ENCODE measurements at regions not wholly inside any gene's neighbourhood (a gene's known extent, or its start where the extent isn't known, plus 50 kb on each side); places are given as distances from the start of the nearest gene placed in this dataset.

DNA sequence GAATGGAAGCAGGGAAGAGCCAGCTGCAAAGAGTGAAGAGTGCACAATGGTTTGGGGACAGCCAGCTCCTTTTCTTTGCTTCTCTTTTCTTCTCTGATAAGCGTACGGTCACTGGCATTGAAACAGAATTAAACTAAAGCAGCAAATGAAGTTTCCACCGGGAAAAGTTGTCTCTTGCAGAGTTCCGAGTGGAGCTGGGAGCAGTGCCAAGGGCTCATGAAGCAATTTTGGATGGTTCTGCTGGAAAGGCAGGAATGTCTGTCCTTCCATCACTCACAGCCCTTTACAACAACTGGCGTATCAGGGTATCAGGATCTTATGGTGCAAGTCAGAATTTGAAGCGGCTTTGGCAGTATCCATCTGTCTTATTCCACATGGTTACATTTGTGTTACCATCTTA is 1042.9 kb downstream of the NTRK3 start:
- no peak overlapping the region for H3K27ac ChIP-seq (replicated peaks)
- no peak for DNase-seq (ENCODE audit: low read depth in 1 of 2, low spot score in 1 of 2)
- H3K4me3 ChIP-seq (replicated peaks; ENCODE audit: insufficient read depth, low read length) = no peak overlapping the region
- no peaks in the 10 kb centered on the region for H3K27me3 ChIP-seq (ENCODE audit: insufficient read depth, poor library complexity, severe bottlenecking)
- TF ChIP-seq, protein P1, sequence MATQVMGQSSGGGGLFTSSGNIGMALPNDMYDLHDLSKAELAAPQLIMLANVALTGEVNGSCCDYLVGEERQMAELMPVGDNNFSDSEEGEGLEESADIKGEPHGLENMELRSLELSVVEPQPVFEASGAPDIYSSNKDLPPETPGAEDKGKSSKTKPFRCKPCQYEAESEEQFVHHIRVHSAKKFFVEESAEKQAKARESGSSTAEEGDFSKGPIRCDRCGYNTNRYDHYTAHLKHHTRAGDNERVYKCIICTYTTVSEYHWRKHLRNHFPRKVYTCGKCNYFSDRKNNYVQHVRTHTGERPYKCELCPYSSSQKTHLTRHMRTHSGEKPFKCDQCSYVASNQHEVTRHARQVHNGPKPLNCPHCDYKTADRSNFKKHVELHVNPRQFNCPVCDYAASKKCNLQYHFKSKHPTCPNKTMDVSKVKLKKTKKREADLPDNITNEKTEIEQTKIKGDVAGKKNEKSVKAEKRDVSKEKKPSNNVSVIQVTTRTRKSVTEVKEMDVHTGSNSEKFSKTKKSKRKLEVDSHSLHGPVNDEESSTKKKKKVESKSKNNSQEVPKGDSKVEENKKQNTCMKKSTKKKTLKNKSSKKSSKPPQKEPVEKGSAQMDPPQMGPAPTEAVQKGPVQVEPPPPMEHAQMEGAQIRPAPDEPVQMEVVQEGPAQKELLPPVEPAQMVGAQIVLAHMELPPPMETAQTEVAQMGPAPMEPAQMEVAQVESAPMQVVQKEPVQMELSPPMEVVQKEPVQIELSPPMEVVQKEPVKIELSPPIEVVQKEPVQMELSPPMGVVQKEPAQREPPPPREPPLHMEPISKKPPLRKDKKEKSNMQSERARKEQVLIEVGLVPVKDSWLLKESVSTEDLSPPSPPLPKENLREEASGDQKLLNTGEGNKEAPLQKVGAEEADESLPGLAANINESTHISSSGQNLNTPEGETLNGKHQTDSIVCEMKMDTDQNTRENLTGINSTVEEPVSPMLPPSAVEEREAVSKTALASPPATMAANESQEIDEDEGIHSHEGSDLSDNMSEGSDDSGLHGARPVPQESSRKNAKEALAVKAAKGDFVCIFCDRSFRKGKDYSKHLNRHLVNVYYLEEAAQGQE (IDR thresholded peaks at IDR 0.05; ENCODE audit: insufficient replicate concordance, low read depth) = no peak
- TF ChIP-seq GABPA (IDR thresholded peaks at IDR 0.05; ENCODE audit: low read depth) = no peak

DNA sequence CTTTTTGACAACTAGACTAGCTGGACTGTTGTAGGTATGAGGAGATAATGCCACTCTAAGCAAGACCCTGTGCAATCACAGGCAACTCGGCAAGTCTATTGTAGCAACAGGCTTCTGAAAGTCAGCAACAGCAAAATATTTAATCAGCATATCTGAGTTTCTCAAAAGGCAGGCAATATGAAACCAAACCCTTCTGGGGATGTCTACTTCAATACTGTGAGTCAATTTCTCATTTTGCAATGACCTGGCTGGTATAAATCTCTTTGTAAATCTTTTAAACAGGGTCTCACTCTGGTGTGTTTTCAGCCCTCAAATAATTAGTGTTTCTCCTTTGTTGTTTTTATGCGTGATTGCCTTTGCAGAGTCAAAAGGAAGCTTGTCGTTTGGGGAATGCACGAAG is 1044.5 kb downstream of the NTRK3 start:
- DNase-seq (ENCODE audit: low read depth in 1 of 2, low spot score in 1 of 2) = no peak
- H3K4me3 ChIP-seq (replicated peaks; ENCODE audit: insufficient read depth, low read length) = no peak overlapping the region
- H3K27me3 ChIP-seq (ENCODE audit: insufficient read depth, poor library complexity, severe bottlenecking) = no peaks in the 10 kb centered on the region
- no peak overlapping the region for H3K27ac ChIP-seq (replicated peaks)
- TF ChIP-seq, protein P1 (IDR thresholded peaks at IDR 0.05; ENCODE audit: insufficient replicate concordance, low read depth) = no peak

DNA sequence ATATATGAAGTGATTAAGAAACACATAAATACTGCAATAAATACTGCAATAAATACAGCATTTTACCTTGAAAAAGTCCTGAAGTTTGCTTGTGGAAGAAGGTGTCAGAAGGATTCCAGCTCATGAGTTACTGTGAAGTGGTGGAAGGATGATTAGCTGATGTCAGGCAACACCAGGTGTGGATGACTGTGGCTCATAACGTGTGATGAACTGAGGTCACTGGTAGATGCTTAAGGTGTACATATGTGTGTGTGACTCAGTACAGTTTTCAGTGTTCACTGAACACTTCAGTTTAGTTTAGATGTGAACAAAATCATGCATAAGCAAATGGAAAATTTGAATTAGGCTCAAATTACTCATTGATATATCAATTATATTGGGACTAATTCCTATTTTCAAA is 1045.0 kb downstream of the NTRK3 start:
- H3K27ac ChIP-seq (replicated peaks) = no peak overlapping the region
- DNase-seq (ENCODE audit: low read depth in 1 of 2, low spot score in 1 of 2) = no peak
- TF ChIP-seq GABPA (IDR thresholded peaks at IDR 0.05; ENCODE audit: low read depth) = no peak
- TF ChIP-seq, protein P2, sequence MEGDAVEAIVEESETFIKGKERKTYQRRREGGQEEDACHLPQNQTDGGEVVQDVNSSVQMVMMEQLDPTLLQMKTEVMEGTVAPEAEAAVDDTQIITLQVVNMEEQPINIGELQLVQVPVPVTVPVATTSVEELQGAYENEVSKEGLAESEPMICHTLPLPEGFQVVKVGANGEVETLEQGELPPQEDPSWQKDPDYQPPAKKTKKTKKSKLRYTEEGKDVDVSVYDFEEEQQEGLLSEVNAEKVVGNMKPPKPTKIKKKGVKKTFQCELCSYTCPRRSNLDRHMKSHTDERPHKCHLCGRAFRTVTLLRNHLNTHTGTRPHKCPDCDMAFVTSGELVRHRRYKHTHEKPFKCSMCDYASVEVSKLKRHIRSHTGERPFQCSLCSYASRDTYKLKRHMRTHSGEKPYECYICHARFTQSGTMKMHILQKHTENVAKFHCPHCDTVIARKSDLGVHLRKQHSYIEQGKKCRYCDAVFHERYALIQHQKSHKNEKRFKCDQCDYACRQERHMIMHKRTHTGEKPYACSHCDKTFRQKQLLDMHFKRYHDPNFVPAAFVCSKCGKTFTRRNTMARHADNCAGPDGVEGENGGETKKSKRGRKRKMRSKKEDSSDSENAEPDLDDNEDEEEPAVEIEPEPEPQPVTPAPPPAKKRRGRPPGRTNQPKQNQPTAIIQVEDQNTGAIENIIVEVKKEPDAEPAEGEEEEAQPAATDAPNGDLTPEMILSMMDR (IDR thresholded peaks at IDR 0.05; ENCODE audit: insufficient read depth, low read length) = no peak
- TF ChIP-seq POLR2AphosphoS5 (IDR thresholded peaks at IDR 0.05; ENCODE audit: low read depth) = no peak
- no peak for TF ChIP-seq SPI1 (IDR thresholded peaks at IDR 0.05; ENCODE audit: borderline replicate concordance, low read depth)
- TF ChIP-seq, protein P1 (IDR thresholded peaks at IDR 0.05; ENCODE audit: insufficient replicate concordance, low read depth) = no peak
- H3K27me3 ChIP-seq (ENCODE audit: insufficient read depth, poor library complexity, severe bottlenecking) = no peaks in the 10 kb centered on the region
- H3K4me3 ChIP-seq (replicated peaks; ENCODE audit: insufficient read depth, low read length) = no peak overlapping the region

DNA sequence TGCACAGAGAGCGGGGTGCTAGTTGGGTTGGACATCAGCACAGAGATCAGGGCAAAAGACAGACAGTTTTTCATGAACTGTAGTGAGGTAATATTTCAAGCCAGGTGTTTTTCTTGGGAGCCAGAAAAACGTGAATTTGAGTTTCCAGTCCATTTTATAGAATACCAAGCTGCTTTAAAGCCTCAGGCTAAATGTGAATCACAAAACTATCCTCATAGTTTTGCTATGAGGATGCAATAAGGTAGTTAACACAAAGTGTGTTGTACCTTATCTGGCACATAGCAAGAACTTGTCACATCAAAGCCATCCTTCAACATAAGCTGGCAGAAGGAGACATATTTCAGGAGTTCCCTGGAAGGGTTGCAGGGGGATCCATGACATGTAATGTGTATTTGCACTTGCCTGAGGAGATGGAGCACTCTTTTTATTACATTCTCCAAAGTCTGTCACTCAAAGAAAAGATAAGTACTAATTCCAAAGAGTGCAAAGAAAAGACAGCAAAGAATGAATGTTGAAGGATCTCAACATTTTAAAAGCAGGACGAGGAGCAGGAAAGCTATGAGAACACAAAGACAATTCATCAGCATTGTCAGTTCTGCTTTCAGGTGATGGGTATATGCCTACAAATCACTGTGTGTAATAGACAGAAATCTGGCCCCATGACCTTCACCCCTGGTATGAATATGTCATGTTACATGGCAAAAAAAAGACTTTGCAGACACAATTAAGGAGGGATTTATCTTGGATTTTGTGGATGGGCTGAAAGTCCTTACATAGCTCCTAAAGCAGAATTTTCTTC is 1046.4 kb downstream of the NTRK3 start:
- Histone ChIP-seq H3K27me3 (ENCODE audit: insufficient read depth, poor library complexity, severe bottlenecking) (no peaks in the 10 kb centered on the region), H3K4me3 (replicated peaks; ENCODE audit: insufficient read depth, low read length) (no peak overlapping the region), H3K27ac (replicated peaks) (no peak overlapping the region)
- no peak for DNase-seq (ENCODE audit: low read depth in 1 of 2, low spot score in 1 of 2)
- TF ChIP-seq, protein P1 (IDR thresholded peaks at IDR 0.05; ENCODE audit: insufficient replicate concordance, low read depth) = no peak
- TF ChIP-seq POLR2AphosphoS5 (IDR thresholded peaks at IDR 0.05; ENCODE audit: low read depth) (no peak), GABPA (IDR thresholded peaks at IDR 0.05; ENCODE audit: low read depth) (no peak), SPI1 (IDR thresholded peaks at IDR 0.05; ENCODE audit: borderline replicate concordance, low read depth) (no peak)
- TF ChIP-seq, protein P2 (IDR thresholded peaks at IDR 0.05; ENCODE audit: insufficient read depth, low read length) = no peak

All from HL-60 (cell line).